ENCODE measurements at regions not wholly inside any gene's neighbourhood (a gene's known extent, or its start where the extent isn't known, plus 50 kb on each side); places are given as distances from the start of the nearest gene placed in this dataset.
"Not testable (repeated sequence)": the region's sequence is repeated elsewhere in the genome, so short reads cannot be mapped to it uniquely, and the experiment has no call there.

- no peaks in the 10 kb centered on the region for H3K4me1 Mint-ChIP-seq
- H3K27me3 ChIP-seq (ENCODE audit: control insufficient read depth in 2 of 2, insufficient read depth in 2 of 2, low read length in 2 of 2), result no peaks in the 10 kb centered on the region
- H3K9ac ChIP-seq (ENCODE audit: insufficient read depth, low read length, poor library complexity, severe bottlenecking), result no peak overlapping the region
- peaks cover 0 to 2% (median 0%) of the 10 kb centered on the region in 7 donors for H3K9me3 Mint-ChIP-seq
- no peak overlapping the region for H3K4me3 ChIP-seq (replicated peaks in 1 of 3; ENCODE audit: low read depth in 2 of 3, low read length in 3 of 3)
- no peak overlapping the region for H3K4me3 Mint-ChIP-seq
- H3K79me2 ChIP-seq (ENCODE audit: insufficient read depth, low read length), result no peaks in the 10 kb centered on the region
- DNase-seq, result no peak
- no peaks in the 10 kb centered on the region for H3K36me3 Mint-ChIP-seq
- no peaks in the 10 kb centered on the region for H4K20me1 ChIP-seq (ENCODE audit: insufficient read depth, low read length)
- H3K9me3 ChIP-seq (replicated peaks in 1 of 2; ENCODE audit: control insufficient read depth in 1 of 2, insufficient read depth in 1 of 2, low read length in 2 of 2), result no peaks in the 10 kb centered on the region
- H3K27ac ChIP-seq (ENCODE audit: low read depth in 1 of 2, low read length in 2 of 2), result no peak overlapping the region
- H3K4me1 ChIP-seq (ENCODE audit: control insufficient read depth in 1 of 2, insufficient read depth in 2 of 2, low read length in 2 of 2), result no peaks in the 10 kb centered on the region
- H3K4me2 ChIP-seq (replicated peaks; ENCODE audit: extremely low read depth, low read length, poor library complexity, severe bottlenecking), result no peak overlapping the region
- intact Hi-C loops (cut with micrococcal nuclease), result no loop called here
- no peak overlapping the region for H3K27ac Mint-ChIP-seq
- no peaks in the 10 kb centered on the region for H3K36me3 ChIP-seq (replicated peaks in 1 of 2; ENCODE audit: control insufficient read depth in 1 of 2, insufficient read depth in 2 of 2, low read length in 2 of 2)
- H3K27me3 Mint-ChIP-seq (ENCODE audit: low read depth in 3 of 3), result peaks cover 0 to 14% (median 2%) of the 10 kb centered on the region in 3 donors
- 80% methylated on average over 2 of the region's 3 CpGs for WGBS (ENCODE audit: insufficient coverage)
- no peak overlapping the region for H2AFZ ChIP-seq (ENCODE audit: insufficient read depth, low read depth, low read length, poor library complexity, severe bottlenecking)
- TF ChIP-seq CTCF (IDR thresholded peaks at IDR 0.05), result no peak
Measured at GRCh38 chr18:78828131-78828530, 151.5 kb upstream of the SALL3 start.

GRCh38 chr18:78829026-78829425, 150.6 kb upstream of the SALL3 start:
- H3K4me1 Mint-ChIP-seq; H3K4me3 Mint-ChIP-seq; H3K27me3 ChIP-seq (ENCODE audit: control insufficient read depth in 2 of 2, insufficient read depth in 2 of 2, low read length in 2 of 2); H3K9ac ChIP-seq (ENCODE audit: insufficient read depth, low read length, poor library complexity, severe bottlenecking); H2AFZ ChIP-seq (ENCODE audit: insufficient read depth, low read depth, low read length, poor library complexity, severe bottlenecking); DNase-seq; intact Hi-C loops (cut with micrococcal nuclease); H3K79me2 ChIP-seq (ENCODE audit: insufficient read depth, low read length); H3K27ac ChIP-seq (ENCODE audit: low read depth in 1 of 2, low read length in 2 of 2); H3K27ac Mint-ChIP-seq; H3K4me1 ChIP-seq (ENCODE audit: control insufficient read depth in 1 of 2, insufficient read depth in 2 of 2, low read length in 2 of 2); H3K4me3 ChIP-seq (replicated peaks in 1 of 3; ENCODE audit: low read depth in 2 of 3, low read length in 3 of 3); H3K36me3 ChIP-seq (replicated peaks in 1 of 2; ENCODE audit: control insufficient read depth in 1 of 2, insufficient read depth in 2 of 2, low read length in 2 of 2); H4K20me1 ChIP-seq (ENCODE audit: insufficient read depth, low read length); H3K4me2 ChIP-seq (replicated peaks; ENCODE audit: extremely low read depth, low read length, poor library complexity, severe bottlenecking); H3K9me3 ChIP-seq (replicated peaks in 1 of 2; ENCODE audit: control insufficient read depth in 1 of 2, insufficient read depth in 1 of 2, low read length in 2 of 2); H3K9me3 Mint-ChIP-seq; H3K36me3 Mint-ChIP-seq: not testable (repeated sequence)
- H3K27me3 Mint-ChIP-seq (ENCODE audit: low read depth in 3 of 3), result peaks cover 0 to 13% (median 0%) of the 10 kb centered on the region in 3 donors
- WGBS (ENCODE audit: insufficient coverage), result 69% methylated on average over 16 of the region's 16 CpGs
